Stimulated activated CD4-positive, alpha-beta T cell treated with anti-CD3 and anti-CD28 coated beads, Interleukin-2, amount 100 ng/mL, for 24 hours (primary cell): ENCODE measurements at regions not wholly inside any gene's neighbourhood (a gene's known extent, or its start where the extent isn't known, plus 50 kb on each side); places are given as distances from the start of the nearest gene placed in this dataset.
"Not testable (repeated sequence)": the region's sequence is repeated elsewhere in the genome, so short reads cannot be mapped to it uniquely, and the experiment has no call there.

Source experiments
- DNase-seq, 2 donors: peaks; one replicate each; pipeline ENCODE4 v3.0.0-alpha.2; 2020

- DNase-seq, result no peak
These were observed 54.5 kb downstream of the IRX5 start for GRCh38 chr16:54985156-54985555.

GRCh38 chr16:54985668-54986067 lies 55.0 kb downstream of the IRX5 start:
- no peak for DNase-seq

GRCh38 chr16:54986409-54986808 lies 55.7 kb downstream of the IRX5 start:
- no peak for DNase-seq

- no peak for DNase-seq
These were observed 56.4 kb downstream of the IRX5 start for GRCh38 chr16:54987081-54987480.

GRCh38 chr16:54991525-54991924 lies 60.9 kb downstream of the IRX5 start:
- no peak for DNase-seq

- DNase-seq, result not testable (repeated sequence)
These were observed 61.3 kb downstream of the IRX5 start for GRCh38 chr16:54991946-54992345.

- no peak for DNase-seq
These were observed 62.6 kb downstream of the IRX5 start for GRCh38 chr16:54993106-54993895.

- no peak for DNase-seq
These were observed 65.5 kb downstream of the IRX5 start for GRCh38 chr16:54996186-54996585.

GRCh38 chr16:54998834-54999233 lies 68.2 kb downstream of the IRX5 start:
- no peak for DNase-seq

- DNase-seq, result no peak
These were observed 68.8 kb downstream of the IRX5 start for GRCh38 chr16:54999481-54999880.

- DNase-seq, result no peak
These were observed 69.9 kb downstream of the IRX5 start for GRCh38 chr16:55000595-55000994.

- no peak for DNase-seq
These were observed 71.3 kb downstream of the IRX5 start for GRCh38 chr16:55001931-55002330.

GRCh38 chr16:55002419-55002818 lies 71.8 kb downstream of the IRX5 start:
- no peak for DNase-seq

GRCh38 chr16:55003306-55003705 lies 72.6 kb downstream of the IRX5 start:
- DNase-seq, result no peak

- DNase-seq, result no peak
These were observed 73.3 kb downstream of the IRX5 start for GRCh38 chr16:55003916-55004315.

- no peak for DNase-seq
These were observed 76.8 kb downstream of the IRX5 start for GRCh38 chr16:55007504-55007903.

GRCh38 chr16:55008836-55009510 lies 78.3 kb downstream of the IRX5 start:
- no peak for DNase-seq

- no peak for DNase-seq
These were observed 78.9 kb downstream of the IRX5 start for GRCh38 chr16:55009581-55009980.

- no peak for DNase-seq
These were observed 80.0 kb downstream of the IRX5 start for GRCh38 chr16:55010492-55011160.

- DNase-seq, result no peak
These were observed 81.7 kb downstream of the IRX5 start for GRCh38 chr16:55012362-55012761.

- no peak for DNase-seq
These were observed 82.1 kb downstream of the IRX5 start for GRCh38 chr16:55012793-55013192.

GRCh38 chr16:55014022-55014421 lies 83.4 kb downstream of the IRX5 start:
- DNase-seq, result no peak

GRCh38 chr16:55015181-55015913 lies 84.7 kb downstream of the IRX5 start:
- DNase-seq, result no peak
